ENCODE measurements at regions not wholly inside any gene's neighbourhood (a gene's known extent, or its start where the extent isn't known, plus 50 kb on each side); places are given as distances from the start of the nearest gene placed in this dataset.
"Not testable (repeated sequence)": the region's sequence is repeated elsewhere in the genome, so short reads cannot be mapped to it uniquely, and the experiment has no call there.

- TF ChIP-seq Cebpa-rat (IDR thresholded peaks at IDR 0.05) = no peak
- Histone ChIP-seq H3K9me3 (replicated peaks in 1 of 11) (peaks cover 0 to 7% (median 1%) of the 10 kb centered on the region in 11 experiments; a peak in 2 of 22 replicates), H3K27ac (no peak overlapping the region), H3K4me3 (no peak overlapping the region), H3K4me2 (no peak overlapping the region), H3K36me3 (no peaks in the 10 kb centered on the region), H4K20me1 (no peaks in the 10 kb centered on the region), H3K27me3 (no peaks in the 10 kb centered on the region), H3K4me1 (no peaks in the 10 kb centered on the region), H3K9ac (no peak overlapping the region)
Observed at GRCh38 chr7:108650467-108650866, 80.8 kb downstream of the DNAJB9 start.

- H3K27ac ChIP-seq = no peak overlapping the region
- H3K36me3 ChIP-seq = no peaks in the 10 kb centered on the region
- peaks cover 0 to 8% (median 4%) of the 10 kb centered on the region in 11 experiments; a peak in 7 of 22 replicates for H3K9me3 ChIP-seq (replicated peaks in 1 of 11)
- TF ChIP-seq Cebpa-rat (IDR thresholded peaks at IDR 0.05) = no peak
- no peaks in the 10 kb centered on the region for H3K27me3 ChIP-seq
- H4K20me1 ChIP-seq = no peaks in the 10 kb centered on the region
- no peak overlapping the region for H3K9ac ChIP-seq
- H3K4me1 ChIP-seq = no peaks in the 10 kb centered on the region
- no peak overlapping the region for H3K4me2 ChIP-seq
- no peak overlapping the region for H3K4me3 ChIP-seq
Observed at GRCh38 chr7:108652886-108653285, 83.2 kb downstream of the DNAJB9 start.

- Histone ChIP-seq H4K20me1 (no peaks in the 10 kb centered on the region), H3K27me3 (no peaks in the 10 kb centered on the region), H3K9ac (no peak overlapping the region), H3K4me3 (no peak overlapping the region), H3K4me1 (no peaks in the 10 kb centered on the region), H3K9me3 (replicated peaks in 1 of 11) (peaks cover 0 to 8% (median 4%) of the 10 kb centered on the region in 11 experiments; a peak in 7 of 22 replicates), H3K4me2 (no peak overlapping the region), H3K27ac (no peak overlapping the region), H3K36me3 (no peaks in the 10 kb centered on the region)
- no peak for TF ChIP-seq Cebpa-rat (IDR thresholded peaks at IDR 0.05)
Observed at GRCh38 chr7:108653526-108653925, 83.9 kb downstream of the DNAJB9 start.

GRCh38 chr7:108657140-108657726 is 87.6 kb downstream of the DNAJB9 start:
- not testable (repeated sequence) for H3K27me3 ChIP-seq

GRCh38 chr7:108659261-108659660 is 89.6 kb downstream of the DNAJB9 start:
- H3K27ac ChIP-seq = no peak overlapping the region
- peaks cover 0 to 8% (median 4%) of the 10 kb centered on the region in 11 experiments; a peak in 7 of 22 replicates for H3K9me3 ChIP-seq (replicated peaks in 1 of 11)
- H3K27me3 ChIP-seq = no peaks in the 10 kb centered on the region
- H3K4me1 ChIP-seq = no peaks in the 10 kb centered on the region
- no peak overlapping the region for H3K4me2 ChIP-seq
- no peak overlapping the region for H3K4me3 ChIP-seq
- H3K36me3 ChIP-seq = no peaks in the 10 kb centered on the region
- H4K20me1 ChIP-seq = no peaks in the 10 kb centered on the region
- no peak for TF ChIP-seq Cebpa-rat (IDR thresholded peaks at IDR 0.05)
- no peak overlapping the region for H3K9ac ChIP-seq

More at GRCh38 chr7:108657140-108657726, 87.6 kb downstream of the DNAJB9 start:
- H3K36me3 ChIP-seq; H3K9ac ChIP-seq; H3K9me3 ChIP-seq (replicated peaks in 1 of 11); H3K4me2 ChIP-seq; H3K4me3 ChIP-seq; H3K27ac ChIP-seq; H3K4me1 ChIP-seq; H4K20me1 ChIP-seq: not testable (repeated sequence)

GRCh38 chr7:108659867-108660266 is 90.2 kb downstream of the DNAJB9 start:
- no peaks in the 10 kb centered on the region for H4K20me1 ChIP-seq
- H3K9ac ChIP-seq = no peak overlapping the region
- no peaks in the 10 kb centered on the region for H3K36me3 ChIP-seq
- H3K4me1 ChIP-seq = no peaks in the 10 kb centered on the region
- peaks cover 0 to 8% (median 4%) of the 10 kb centered on the region in 11 experiments; a peak in 7 of 22 replicates for H3K9me3 ChIP-seq (replicated peaks in 1 of 11)
- no peak for TF ChIP-seq Cebpa-rat (IDR thresholded peaks at IDR 0.05)
- no peak overlapping the region for H3K27ac ChIP-seq
- no peak overlapping the region for H3K4me3 ChIP-seq
- no peak overlapping the region for H3K4me2 ChIP-seq
- H3K27me3 ChIP-seq = no peaks in the 10 kb centered on the region

GRCh38 chr7:108660465-108660864 is 90.8 kb downstream of the DNAJB9 start:
- H3K4me2 ChIP-seq = no peak overlapping the region
- no peaks in the 10 kb centered on the region for H3K27me3 ChIP-seq
- H3K4me1 ChIP-seq = no peaks in the 10 kb centered on the region
- no peak for TF ChIP-seq Cebpa-rat (IDR thresholded peaks at IDR 0.05)
- no peak overlapping the region for H3K4me3 ChIP-seq
- H3K9me3 ChIP-seq (replicated peaks in 1 of 11) = peaks cover 0 to 8% (median 4%) of the 10 kb centered on the region in 11 experiments; a peak in 7 of 22 replicates
- H3K9ac ChIP-seq = no peak overlapping the region
- H3K27ac ChIP-seq = no peak overlapping the region
- no peaks in the 10 kb centered on the region for H3K36me3 ChIP-seq
- H4K20me1 ChIP-seq = no peaks in the 10 kb centered on the region

- Histone ChIP-seq H3K4me2 (no peak overlapping the region), H3K27me3 (no peaks in the 10 kb centered on the region), H4K20me1 (no peaks in the 10 kb centered on the region), H3K4me1 (no peaks in the 10 kb centered on the region), H3K4me3 (no peak overlapping the region), H3K9me3 (replicated peaks in 1 of 11) (no peaks in the 10 kb centered on the region), H3K36me3 (no peaks in the 10 kb centered on the region), H3K27ac (no peak overlapping the region), H3K9ac (no peak overlapping the region)
- TF ChIP-seq Cebpa-rat (IDR thresholded peaks at IDR 0.05) = no peak
Observed at GRCh38 chr7:108662783-108663362, 93.2 kb downstream of the DNAJB9 start.

GRCh38 chr7:108663701-108664100 is 94.0 kb downstream of the DNAJB9 start:
- H3K9me3 ChIP-seq (replicated peaks in 1 of 11) = no peaks in the 10 kb centered on the region
- H3K4me3 ChIP-seq = no peak overlapping the region
- H4K20me1 ChIP-seq = no peaks in the 10 kb centered on the region
- no peak overlapping the region for H3K9ac ChIP-seq
- H3K4me2 ChIP-seq = no peak overlapping the region
- no peaks in the 10 kb centered on the region for H3K27me3 ChIP-seq
- no peaks in the 10 kb centered on the region for H3K36me3 ChIP-seq
- H3K4me1 ChIP-seq = no peaks in the 10 kb centered on the region
- H3K27ac ChIP-seq = no peak overlapping the region
- no peak for TF ChIP-seq Cebpa-rat (IDR thresholded peaks at IDR 0.05)

- Histone ChIP-seq H3K9ac (no peak overlapping the region), H3K36me3 (no peaks in the 10 kb centered on the region), H3K27ac (no peak overlapping the region), H3K4me1 (no peaks in the 10 kb centered on the region), H3K27me3 (no peaks in the 10 kb centered on the region), H4K20me1 (no peaks in the 10 kb centered on the region), H3K4me2 (no peak overlapping the region), H3K4me3 (no peak overlapping the region), H3K9me3 (replicated peaks in 1 of 11) (peaks cover 0 to 15% (median 10%) of the 10 kb centered on the region in 11 experiments; a peak in 9 of 22 replicates)
- TF ChIP-seq Cebpa-rat (IDR thresholded peaks at IDR 0.05) = no peak
Observed at GRCh38 chr7:108667216-108667615, 97.5 kb downstream of the DNAJB9 start.
